ENCODE measurements at regions not wholly inside any gene's neighbourhood (a gene's known extent, or its start where the extent isn't known, plus 50 kb on each side); places are given as distances from the start of the nearest gene placed in this dataset.

DNA sequence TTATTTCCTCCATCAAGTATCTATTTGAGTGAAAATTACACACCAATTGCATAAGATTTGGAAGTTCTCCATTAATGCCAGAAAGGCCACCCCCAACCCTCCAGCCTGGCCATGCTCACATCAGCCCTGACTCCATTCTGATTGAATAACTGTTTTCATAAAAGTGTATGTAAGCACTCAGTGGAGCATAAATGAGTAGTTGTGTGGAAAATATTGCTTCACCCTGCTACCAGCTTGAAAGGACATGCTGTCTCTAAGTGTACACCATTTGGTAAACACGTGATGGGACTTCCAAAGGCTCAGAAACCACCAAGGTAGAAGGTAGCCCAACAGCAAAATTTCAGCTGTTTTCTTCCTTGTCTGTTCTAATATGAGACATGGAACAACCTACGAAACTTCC lies 393.8 kb downstream of the ZNF385D start:
- no peak for DNase-seq

DNA sequence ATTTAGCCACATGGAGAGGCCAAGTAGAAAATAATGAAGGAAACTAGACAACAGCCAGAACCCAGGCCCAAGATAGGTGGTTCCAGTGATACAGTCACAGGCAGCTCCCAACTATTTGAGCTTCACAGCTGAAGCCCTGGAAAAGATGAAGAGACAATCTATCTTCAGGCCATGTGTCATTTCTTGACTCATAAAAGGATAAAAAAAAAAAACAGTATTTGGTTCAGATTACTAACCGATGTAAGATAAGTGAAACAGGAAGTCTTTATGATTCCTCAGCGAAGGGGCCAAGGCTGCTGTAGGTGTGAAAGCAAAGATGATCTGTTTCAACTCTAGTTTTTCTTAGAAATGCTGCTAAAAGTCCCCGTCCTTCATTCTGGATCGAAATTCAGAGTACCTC lies 394.6 kb downstream of the ZNF385D start:
- DNase-seq: no peak

DNA sequence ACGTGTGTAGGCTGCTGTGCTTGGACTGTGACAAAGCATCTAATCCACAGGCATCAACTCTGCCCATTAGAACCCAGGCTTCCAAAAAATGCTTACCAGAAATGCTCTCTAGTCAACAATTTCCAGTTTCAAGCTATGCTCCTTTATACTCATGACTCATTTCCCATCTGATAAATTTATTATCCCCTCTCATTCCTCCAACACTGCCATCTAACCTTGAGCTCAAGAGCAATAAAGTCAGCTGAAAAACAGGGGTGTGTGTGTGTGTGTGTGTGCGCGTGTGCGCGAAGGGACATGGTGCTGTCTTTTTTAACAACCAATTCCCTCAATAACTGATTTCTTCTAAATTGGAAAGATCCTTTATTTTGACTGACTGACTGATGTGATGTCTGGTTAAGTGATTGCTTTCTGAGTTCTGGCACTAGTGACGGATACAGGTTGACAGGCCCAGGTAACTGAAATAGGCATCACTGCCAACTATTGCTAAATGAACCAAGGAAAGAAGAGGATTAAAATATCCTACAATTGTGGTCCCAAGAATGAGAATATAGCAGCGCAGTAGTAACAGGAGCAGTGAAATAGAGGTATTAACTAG lies 405.5 kb downstream of the ZNF385D start:
- no peak for DNase-seq

DNA sequence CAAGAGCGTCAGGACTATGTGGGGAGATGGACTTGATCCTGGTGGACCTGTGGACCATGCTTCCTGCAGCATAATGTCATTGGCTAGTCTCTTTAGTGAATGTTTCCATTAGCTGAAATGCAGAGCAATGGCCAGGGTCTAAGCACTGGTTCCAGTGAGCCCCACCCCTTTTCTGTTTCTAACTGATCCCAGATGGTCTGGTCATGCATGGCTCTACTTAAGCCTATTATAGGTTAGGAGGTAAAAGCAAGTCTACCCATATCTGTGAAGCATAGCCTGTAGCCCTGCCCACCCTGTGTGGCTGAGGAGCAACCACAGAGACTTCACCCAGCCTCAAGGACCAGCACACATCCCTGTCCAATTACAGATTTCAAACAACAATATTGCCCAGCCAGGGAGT lies 419.2 kb downstream of the ZNF385D start:
- no peak for DNase-seq

DNA sequence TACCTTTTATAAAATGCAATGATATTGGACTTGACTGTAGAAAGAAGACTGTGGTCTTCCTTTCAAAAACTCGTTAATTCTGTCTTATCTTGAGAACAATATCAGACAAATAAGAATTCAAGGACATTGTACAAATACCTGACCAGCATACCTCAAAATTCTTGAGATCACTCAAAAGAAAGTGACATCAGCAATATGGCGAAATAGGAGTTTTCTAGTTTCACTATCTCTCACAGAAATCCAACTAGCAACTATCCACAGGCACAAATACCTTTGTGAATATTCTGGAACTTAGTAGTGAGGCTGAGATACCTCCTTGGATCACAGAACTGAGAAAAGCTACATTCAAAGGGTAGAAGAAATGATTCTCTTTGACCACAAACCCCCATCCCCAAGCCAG lies 419.7 kb downstream of the ZNF385D start:
- no peak for DNase-seq

DNA sequence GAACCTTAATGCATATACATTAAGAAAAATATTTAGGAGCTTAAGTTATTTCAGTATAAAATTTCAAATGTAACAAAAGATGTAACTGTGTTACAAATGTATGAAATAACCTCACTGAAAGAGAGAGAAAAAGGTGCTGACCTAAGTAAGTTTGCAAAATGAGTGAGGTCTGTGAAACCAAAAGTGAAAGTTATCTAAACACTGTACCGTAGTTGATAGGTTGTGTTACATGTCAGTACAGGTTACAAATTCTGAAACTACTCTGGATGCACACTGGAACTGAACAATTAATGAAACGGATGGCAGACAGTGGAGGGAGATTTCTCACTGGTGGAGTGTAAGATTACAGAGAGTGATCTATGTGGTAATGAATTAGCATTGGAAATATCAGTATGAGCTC lies 420.7 kb downstream of the ZNF385D start:
- no peak for DNase-seq

DNA sequence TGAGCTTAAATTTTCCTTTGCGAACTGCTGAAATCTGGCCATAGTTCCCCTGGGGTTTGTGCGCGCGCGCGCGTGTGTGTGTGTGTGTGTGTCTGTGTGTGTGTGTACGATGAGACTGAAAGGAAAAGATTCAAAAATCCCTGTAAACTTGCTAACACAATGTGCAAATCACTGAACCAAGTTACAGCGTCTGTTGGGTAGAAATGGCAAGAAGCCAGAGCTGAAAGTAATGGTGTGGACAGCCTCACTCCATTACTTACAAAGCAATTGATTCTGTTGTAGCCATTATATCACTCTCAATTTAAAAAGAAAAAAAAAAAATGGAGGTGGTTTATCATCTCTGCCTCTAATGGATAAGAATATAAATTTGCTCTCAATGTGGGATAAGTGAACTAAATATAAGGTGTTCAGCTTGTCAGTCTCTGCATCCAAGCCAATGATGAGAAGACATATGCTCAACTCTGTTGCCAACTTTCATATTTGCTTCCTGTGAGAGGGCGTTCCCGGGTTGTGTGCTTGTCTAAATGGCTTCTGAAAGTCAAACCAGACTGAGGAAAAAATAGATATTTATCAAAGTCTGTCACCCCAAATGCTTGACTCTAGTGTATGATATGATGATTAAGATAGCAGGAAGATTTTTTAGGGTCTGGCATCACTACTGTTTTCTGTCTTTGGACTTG lies 422.2 kb downstream of the ZNF385D start:
- DNase-seq: no peak

DNA sequence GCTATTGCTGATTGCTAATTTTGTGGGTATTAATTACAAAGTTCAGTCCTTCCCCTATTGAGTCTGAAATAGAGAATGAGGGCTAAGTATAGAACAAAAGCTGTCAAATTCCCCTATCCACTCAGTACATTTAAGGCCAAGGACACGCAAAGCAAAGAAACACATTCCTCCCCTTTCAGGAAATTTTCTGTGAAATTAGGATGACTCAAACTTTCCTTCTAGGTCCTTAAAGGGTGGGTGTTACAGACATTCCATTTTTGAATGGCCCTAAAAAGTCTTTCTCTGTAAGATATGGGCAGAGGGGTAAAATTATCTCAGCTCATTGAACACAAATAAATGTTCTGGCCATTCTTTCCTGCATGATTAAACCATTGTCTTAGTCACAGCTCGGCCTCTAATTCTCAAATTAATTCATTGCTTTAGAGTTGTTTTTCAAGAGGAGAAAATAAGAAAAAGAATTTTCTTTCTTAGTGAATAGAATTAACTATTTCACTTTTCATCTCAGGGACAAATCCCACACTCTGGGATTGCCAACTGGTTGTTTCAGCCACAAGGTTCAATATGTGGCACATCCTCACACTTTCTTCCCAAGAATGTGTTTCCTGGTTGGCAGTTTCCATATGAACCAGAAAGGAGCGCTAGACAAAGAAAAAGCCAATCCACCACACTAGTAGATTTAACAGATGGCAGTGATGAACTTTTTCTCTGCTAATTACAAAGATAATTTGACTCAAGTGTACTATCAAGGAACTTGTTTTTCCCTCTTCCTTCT lies 424.1 kb downstream of the ZNF385D start:
- DNase-seq: no peak

DNA sequence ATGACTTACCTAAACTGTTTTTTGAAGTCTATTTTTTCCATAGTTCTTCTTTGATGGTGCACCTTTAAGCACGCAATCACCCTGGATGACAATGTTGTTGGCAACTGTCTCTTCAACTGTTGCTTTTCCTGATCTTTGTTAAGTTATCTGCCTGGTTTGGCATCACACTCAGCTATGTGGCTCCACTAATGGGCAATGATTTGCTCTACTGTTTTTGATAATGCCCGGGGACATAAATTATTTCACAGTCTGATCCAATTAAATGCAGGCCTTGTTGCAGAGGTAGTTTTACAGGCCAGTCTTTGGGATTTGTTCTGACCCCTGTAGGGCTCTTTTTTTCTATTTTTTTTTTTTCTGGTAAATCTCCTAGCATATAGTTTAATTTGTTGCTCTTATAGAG lies 436.3 kb downstream of the ZNF385D start:
- DNase-seq: no peak

DNA sequence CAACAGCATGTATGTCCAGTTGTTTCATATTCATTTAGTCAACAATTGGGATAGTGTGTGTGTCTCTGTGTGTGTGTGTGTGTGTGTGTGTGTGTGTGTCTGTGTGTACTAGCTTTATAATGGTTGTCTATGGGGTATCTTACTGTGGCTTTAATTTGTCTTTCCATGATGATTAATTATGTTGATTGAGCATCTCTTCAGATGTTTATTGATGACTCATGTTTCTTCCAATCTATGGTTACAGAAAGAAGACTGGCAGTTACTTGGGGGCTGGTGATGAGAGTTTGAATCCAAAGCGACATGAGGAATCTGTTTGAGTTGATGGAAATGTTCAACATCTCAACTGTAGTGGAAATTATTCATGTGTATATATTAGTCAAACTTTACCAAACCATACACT lies 440.1 kb downstream of the ZNF385D start:
- no peak for DNase-seq

DNA sequence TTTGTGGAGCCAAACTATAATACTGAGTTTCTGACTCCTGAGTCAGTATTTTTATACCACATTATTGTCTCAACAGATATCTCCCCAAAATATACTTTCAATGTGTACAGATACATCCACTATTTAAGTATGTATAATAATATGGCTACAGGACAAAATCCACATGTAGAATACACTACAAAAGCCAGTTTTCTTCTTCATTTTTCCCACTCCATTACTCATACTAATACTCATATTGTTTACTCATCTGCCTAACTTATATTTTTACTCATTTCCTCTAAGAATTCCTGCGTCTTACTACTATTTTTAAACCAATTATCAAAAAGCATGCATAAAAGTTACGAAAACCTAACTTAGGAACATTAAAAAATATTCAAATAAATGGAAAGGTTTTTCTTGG lies 440.8 kb downstream of the ZNF385D start:
- no peak for DNase-seq

DNA sequence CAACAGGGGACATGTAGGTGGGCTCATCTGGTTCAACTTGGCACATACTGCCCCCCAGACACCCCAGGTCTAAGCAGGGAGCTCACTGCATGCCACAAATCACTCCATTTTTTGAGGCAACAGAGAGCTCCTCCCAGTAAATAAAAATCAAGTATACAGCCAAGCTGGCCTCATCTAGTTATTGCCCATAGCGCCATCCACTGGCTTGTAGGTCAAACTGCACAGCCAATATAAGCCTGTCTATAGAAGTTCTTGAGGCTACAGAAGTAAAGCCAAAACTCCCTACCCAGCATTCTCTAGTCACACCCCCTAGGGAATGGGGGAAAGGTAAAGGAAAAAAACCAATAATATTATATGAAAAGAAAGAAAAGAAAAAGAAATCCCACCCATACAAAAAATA lies 453.7 kb downstream of the ZNF385D start:
- DNase-seq: no peak

DNA sequence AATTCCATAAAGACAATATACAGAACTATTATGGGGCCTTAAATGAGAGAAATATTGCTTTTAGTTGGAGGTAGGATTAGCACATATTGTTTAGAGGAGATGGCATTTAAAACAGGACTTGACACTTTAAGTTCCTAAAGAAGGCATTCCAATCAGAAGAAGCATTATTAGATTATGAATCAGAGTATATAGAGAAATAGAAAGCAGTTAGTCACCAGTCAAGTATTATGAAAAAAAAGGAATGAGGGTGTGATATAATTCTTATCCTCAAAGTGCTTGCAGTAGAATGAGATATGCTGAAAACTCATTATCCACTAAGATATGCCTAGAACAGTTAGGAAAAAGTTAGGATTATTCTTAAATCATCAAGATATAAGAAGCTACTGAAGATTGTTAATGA lies 456.2 kb downstream of the ZNF385D start:
- no peak for DNase-seq

DNA sequence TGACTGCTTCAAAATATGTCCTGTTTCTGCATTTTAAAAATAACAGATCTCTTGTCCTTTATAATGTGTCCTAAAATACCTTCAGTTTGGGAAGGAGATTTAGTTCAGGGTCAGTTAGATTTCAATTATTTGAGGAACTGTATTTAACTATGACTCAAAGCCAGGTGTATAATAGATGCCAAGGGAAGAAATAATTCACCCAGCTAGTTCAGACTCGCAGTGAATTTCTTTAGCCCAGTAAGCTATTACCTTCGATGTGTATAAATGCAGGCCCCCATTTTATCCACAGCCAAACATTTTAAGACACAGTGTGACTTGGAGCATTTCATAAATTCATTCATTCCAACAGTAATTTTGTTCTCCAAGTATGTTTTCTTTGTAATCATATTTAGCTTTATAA lies 458.0 kb downstream of the ZNF385D start:
- DNase-seq: no peak

DNA sequence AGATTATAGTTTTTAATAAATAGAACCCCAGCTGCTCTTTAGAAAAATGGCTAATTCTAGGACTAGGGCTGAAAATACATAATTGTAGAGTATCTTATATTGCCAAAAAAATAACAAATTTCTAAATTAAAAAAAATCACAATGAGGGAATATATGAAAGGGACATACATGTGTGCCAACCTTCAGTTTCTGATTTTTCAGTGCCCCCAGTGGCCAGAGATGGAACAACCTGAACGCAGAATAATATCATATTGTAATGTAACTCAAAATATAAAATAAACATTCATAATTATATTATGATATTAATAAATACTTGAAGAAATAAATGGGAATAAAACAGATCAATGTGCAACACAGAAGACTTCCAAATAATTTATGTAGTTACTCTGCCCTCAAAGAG lies 460.5 kb downstream of the ZNF385D start:
- DNase-seq: no peak

DNA sequence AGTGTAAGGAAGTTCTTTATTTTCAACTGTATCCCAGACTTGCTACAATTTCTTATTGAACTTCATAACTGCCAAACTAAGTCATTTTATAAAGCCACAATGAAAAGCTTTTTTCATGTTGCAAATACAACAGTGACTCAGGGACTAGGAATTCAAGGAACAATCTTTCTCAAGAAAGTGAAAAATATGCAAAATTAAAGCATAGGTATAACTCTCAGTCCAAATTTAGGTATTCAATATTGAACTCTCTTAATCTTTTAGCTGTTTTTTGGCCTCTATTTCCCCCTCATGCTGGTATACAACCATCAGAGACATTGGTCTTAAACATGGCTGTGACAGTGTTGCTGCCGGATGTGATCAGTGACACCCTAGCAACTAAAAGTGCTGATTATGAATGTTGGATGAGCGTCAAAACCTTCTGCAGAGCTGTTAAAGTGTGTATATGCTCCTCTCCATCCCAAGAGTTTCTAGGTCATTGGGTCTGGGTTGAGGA lies 476.9 kb downstream of the ZNF385D start:
- no peak for DNase-seq

DNA sequence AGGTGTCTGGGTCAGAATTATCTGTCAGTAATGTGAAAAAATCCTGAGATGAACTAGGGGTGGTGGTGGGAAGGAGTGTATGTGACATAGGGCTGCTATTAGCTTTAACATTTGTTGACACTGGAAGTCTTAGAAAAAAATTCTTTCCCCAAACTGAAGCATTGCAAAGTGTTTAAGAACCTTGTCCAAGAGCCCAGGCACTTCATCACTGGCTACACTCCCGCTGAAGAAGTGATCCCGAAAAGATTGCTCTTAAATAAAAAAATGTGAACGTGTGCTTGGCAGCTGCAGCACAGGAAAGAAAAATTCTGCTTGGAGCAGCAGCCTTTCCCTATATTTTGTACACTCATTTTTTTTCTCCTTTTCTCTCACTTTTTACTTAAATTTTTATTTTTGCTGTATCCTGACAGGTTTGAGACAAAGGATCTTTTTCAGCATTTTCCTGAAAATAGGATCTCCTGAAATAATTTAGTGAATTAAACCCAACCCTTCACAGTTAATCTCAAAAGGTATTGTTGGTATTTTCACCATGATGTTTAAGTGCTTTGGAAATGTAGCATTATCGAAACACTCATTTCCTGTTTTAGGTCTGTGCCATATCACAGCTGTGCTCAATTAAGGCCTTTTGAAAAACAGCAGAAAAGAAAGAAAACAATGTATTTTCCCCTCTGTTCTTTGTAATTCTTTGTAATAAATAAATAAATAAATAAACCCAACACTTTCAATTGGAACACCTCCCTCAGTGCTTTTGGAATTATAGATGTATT lies 477.6 kb downstream of the ZNF385D start:
- DNase-seq: no peak

DNA sequence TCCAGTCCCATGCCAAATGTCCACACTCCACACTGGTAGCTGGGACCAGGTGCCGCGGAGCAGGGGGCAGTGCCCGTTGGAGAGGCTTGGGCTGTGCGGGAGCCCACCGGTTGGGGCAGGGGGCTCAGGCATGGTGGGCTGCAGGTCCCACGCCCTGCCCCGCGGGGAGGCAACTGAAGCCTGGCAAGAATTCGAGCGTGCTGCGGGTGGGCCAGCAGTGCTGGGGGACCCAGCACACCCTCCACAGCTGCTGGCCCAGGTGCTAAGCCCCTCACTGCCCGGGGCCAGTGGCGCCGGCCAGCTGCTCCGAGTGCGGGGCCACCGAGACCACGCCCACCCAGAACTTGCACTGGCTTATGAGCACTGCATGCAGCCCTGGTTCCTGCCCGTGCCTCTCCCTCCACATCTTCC lies 479.4 kb downstream of the ZNF385D start:
- no peak for DNase-seq

DNA sequence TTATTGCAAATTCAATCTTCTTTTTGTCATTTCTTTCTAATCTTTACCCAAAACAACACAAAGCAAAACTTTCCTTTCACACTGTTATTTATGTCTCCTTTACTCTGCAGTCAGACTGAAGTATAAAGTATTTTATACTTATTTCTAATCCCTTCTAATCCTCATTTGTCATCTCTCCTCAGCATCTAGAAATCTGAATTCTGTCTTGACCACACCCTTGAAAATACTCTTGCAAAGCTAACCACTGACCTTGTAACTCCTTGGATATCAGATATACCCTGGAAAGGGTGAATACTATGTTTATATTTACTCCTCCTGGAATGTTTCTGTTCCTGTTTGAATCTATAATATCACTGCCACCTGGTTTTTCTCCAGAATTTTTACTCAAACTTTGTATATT lies 481.1 kb downstream of the ZNF385D start:
- DNase-seq: no peak

DNA sequence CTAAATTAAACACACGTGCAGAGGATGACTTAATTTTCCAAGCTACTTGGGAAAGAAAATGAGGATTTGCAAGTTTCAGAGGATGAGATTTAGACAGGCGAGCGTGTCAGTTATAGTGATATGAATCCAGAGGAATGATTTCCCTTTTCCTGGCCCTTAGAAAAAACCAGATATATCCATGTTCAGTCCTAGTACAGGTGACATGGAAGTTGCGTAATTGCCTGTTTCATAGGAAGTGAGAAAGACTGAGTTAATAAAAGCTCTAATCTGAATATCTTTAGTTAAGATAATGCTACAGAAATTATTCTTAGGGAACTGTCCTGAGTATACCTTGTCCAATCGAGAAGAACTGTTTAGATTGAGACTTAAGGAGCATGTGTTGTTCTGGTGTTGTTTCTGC lies 490.5 kb downstream of the ZNF385D start:
- DNase-seq: no peak

DNA sequence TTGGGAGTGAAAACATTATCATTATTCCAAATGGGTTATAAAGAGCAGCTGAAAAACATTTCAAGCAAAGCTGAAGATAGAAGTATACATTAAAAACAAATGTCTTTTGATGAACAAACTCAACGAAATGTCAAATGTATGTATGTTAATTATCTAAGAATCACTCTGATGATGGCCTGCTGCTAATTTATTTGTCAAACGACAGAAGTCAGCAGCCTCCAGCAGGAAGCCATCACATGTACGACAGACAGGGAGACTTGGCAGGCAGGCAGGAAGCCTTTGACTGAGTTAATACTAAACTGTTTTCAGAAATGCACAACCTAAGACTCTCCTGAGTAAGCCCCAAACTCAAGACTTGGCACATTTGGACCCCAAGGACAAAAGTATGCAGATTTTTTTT lies 491.1 kb downstream of the ZNF385D start:
- DNase-seq: no peak

DNA sequence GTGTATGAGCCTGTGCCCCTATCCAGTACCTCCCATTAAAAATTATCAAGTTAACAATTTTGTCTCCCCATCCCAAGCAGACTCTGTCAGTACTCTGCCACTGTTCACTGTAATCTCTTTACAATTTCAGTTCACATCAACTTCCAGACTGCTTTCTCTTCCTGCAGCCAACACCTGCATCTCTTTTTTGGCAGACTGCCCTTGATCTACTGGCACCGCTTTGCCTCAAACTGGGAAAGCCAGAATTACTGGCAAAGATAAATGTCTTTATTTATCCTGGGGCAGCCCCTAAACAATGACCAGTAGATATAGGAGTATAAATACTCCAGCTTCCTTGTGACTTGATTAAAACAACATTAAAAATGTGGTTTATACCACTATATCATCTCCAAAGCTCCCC lies 494.1 kb downstream of the ZNF385D start:
- no peak for DNase-seq

DNA sequence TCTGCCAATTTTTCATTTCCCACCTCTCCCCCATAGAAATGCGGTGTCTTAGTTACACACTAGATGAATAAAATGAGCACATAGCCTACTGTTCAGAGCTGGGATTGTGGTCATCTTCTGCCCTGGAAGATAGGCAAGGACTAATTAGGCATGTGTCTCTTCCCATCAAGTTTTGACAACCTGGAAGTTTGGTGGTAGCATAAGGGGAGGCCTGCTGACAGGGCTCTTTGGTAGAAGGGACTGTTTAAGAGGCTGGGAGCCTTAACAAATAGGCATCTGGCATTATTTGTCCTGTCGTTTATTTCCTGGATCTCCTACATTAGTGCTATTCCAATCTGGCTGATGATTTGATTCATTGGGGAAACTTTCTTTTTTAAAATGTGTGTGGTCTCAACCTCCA lies 512.3 kb downstream of the ZNF385D start:
- no peak for DNase-seq

DNA sequence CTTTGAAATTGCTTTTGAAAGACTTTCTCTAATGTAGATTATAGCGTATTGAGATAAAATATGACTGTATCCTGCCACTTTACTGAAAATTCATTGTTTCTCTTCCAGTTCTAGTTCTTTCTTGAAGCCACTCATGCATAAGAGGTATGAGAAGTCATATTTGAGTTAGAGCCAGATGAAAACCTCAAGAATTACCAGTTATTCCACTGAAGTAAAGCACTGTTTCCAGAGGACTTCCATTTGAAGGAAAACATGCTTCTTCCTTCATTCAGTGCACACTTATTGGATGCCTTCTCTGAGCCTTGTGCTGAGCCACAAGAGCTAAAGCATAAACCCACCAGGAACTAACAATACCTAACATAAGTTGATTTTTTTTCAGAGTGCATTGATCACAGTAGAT lies 513.4 kb downstream of the ZNF385D start:
- DNase-seq: no peak
